RWPE2 (cell line): ENCODE measurements at regions not wholly inside any gene's neighbourhood (a gene's known extent, or its start where the extent isn't known, plus 50 kb on each side); places are given as distances from the start of the nearest gene placed in this dataset.

Source experiments
- ATAC-seq: fragments of 200-7000 bp; cut with Tn5 transposase; 3 replicates; pipeline ENCODE4 v1.9.1; 2021; ENCODE audit warnings: low read depth
- DNase-seq: peaks from one replicate; pipeline ENCODE4 v3.0.0-alpha.2; 2020; ENCODE audit warnings: low spot score
- H3K27ac ChIP-seq: fragments of 450-650 bp; 2 replicates; pipeline ENCODE4 v1.5.1; 2017; ENCODE audit warnings: mild to moderate bottlenecking; ENCODE audit not compliant: poor library complexity, severe bottlenecking
- H3K27me3 ChIP-seq: fragments of 250-450 bp; sonication (Bioruptor Pico); 2 replicates; pipeline ENCODE4 v1.5.1; 2021; ENCODE audit warnings: mild to moderate bottlenecking, moderate library complexity; ENCODE audit not compliant: insufficient read depth, poor library complexity, severe bottlenecking
- H3K36me3 ChIP-seq: fragments of 250-450 bp; sonication (Bioruptor Pico); 2 replicates; pipeline ENCODE4 v1.5.1; 2020; ENCODE audit warnings: low read depth, mild to moderate bottlenecking, moderate library complexity
- H3K4me1 ChIP-seq: fragments of 250-450 bp; sonication (Bioruptor Pico); 2 replicates; pipeline ENCODE4 v1.5.1; 2021; ENCODE audit warnings: mild to moderate bottlenecking, moderate library complexity; ENCODE audit not compliant: insufficient read depth, poor library complexity, severe bottlenecking
- H3K4me3 ChIP-seq: fragments of 250-450 bp; sonication (Bioruptor Pico); 2 replicates; pipeline ENCODE4 v1.5.1; 2021; ENCODE audit warnings: mild to moderate bottlenecking, moderate library complexity; ENCODE audit not compliant: severe bottlenecking
- H3K9me3 ChIP-seq: fragments of 250-450 bp; sonication (Bioruptor Pico); 2 replicates; pipeline ENCODE4 v1.5.1; 2021; ENCODE audit warnings: mild to moderate bottlenecking, moderate library complexity; ENCODE audit not compliant: severe bottlenecking
- TF ChIP-seq, protein P1 (sequence below): fragments of 450-650 bp; IDR thresholded peaks from one replicate; pipeline ENCODE4 v1.5.1; 2017; ENCODE audit warnings: mild to moderate bottlenecking, moderate library complexity; ENCODE audit not compliant: poor library complexity, severe bottlenecking

- no peak for ATAC-seq
- H3K27ac ChIP-seq: no peak overlapping the region
- no peaks in the 10 kb centered on the region for H3K36me3 ChIP-seq
- H3K4me1 ChIP-seq: no peaks in the 10 kb centered on the region
- no peaks in the 10 kb centered on the region for H3K27me3 ChIP-seq
- no peaks in the 10 kb centered on the region for H3K9me3 ChIP-seq
- no peak for DNase-seq
- TF ChIP-seq, protein P1, sequence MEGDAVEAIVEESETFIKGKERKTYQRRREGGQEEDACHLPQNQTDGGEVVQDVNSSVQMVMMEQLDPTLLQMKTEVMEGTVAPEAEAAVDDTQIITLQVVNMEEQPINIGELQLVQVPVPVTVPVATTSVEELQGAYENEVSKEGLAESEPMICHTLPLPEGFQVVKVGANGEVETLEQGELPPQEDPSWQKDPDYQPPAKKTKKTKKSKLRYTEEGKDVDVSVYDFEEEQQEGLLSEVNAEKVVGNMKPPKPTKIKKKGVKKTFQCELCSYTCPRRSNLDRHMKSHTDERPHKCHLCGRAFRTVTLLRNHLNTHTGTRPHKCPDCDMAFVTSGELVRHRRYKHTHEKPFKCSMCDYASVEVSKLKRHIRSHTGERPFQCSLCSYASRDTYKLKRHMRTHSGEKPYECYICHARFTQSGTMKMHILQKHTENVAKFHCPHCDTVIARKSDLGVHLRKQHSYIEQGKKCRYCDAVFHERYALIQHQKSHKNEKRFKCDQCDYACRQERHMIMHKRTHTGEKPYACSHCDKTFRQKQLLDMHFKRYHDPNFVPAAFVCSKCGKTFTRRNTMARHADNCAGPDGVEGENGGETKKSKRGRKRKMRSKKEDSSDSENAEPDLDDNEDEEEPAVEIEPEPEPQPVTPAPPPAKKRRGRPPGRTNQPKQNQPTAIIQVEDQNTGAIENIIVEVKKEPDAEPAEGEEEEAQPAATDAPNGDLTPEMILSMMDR: no peak
- H3K4me3 ChIP-seq: no peak overlapping the region
These were observed 863.7 kb upstream of the SOX9 start for GRCh38 chr17:71257096-71257495.

DNA sequence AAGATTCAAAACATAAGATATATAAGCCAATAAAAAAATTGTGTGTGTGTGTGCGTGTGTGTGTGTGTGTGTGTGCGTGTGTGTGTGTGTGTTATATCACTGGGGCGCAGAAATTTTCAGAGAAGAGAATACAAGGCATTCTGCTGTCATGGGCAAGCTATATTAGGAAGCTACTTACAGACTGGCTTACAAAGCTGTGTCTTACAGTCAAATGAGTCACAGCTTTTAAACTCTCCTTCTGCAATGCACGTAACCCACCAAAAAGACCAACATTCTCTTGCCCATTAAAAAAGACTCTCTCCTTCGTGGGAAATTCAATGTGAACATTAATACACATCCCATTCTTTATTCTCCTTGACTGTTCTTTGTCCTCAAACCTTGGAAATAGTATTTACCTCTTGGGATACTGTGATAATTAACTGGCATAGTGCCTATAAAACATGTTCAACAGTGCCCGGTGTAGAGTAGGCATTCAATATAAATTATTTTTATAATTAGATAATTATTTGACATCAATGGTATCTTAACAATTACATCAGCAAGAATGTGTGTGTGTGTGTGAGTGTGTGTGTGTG lies 860.4 kb upstream of the SOX9 start:
- no peaks in the 10 kb centered on the region for H3K27me3 ChIP-seq
- TF ChIP-seq, protein P1: no peak
- DNase-seq (no peak), ATAC-seq (no peak)
- H3K4me1 ChIP-seq: no peaks in the 10 kb centered on the region
- H3K27ac ChIP-seq: no peak overlapping the region
- H3K4me3 ChIP-seq: no peak overlapping the region
- no peaks in the 10 kb centered on the region for H3K36me3 ChIP-seq
- no peaks in the 10 kb centered on the region for H3K9me3 ChIP-seq

GRCh38 chr17:71262586-71262985 lies 858.2 kb upstream of the SOX9 start:
- Histone ChIP-seq H3K27ac (no peak overlapping the region), H3K4me1 (no peaks in the 10 kb centered on the region), H3K9me3 (no peaks in the 10 kb centered on the region), H3K36me3 (no peaks in the 10 kb centered on the region), H3K4me3 (no peak overlapping the region), H3K27me3 (no peaks in the 10 kb centered on the region)
- TF ChIP-seq, protein P1: no peak
- no peak for DNase-seq
- ATAC-seq: no peak

DNA sequence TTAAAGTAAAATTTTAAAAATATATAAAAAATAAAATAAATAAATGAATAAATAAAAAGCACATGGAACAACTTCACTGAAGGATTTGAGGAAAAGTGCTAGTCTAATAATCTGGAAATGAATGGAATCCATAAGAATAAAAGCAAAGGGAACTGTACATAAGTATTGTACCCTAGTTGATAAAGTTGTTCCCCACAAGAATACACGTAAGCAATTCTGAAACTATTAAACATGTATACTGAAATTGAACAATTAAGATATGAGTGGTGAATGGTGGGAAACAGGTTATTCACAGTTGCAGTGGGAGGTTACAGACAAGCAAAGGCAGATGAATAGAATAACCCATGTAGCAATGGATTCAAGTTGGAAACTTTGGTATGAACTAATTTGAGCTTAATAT lies 853.2 kb upstream of the SOX9 start:
- H3K4me3 ChIP-seq: no peak overlapping the region
- H3K27ac ChIP-seq: no peak overlapping the region
- H3K4me1 ChIP-seq: no peaks in the 10 kb centered on the region
- H3K9me3 ChIP-seq: no peaks in the 10 kb centered on the region
- TF ChIP-seq, protein P1: no peak
- ATAC-seq (no peak), DNase-seq (no peak)
- H3K27me3 ChIP-seq: no peaks in the 10 kb centered on the region
- H3K36me3 ChIP-seq: no peaks in the 10 kb centered on the region

DNA sequence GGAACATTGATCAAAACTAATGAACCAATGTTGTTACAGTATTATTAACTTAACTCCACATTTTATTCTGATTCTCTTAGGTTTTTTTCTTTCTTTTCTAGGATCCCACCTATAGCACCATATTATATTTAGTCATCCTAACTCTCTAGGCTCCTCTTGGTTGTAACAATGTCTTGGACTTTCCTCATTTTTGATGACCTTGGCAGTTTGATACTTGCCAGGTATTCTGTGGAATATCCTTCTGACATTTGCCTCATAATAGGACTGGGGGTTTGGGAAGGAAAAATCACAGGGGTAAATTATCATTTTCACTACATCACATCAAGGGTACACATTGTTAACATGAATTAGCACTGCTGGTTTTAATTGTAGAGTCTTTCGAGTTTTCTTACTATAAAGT lies 851.6 kb upstream of the SOX9 start:
- Histone ChIP-seq H3K9me3 (no peaks in the 10 kb centered on the region), H3K4me1 (no peaks in the 10 kb centered on the region), H3K27ac (no peak overlapping the region), H3K36me3 (no peaks in the 10 kb centered on the region), H3K4me3 (no peak overlapping the region), H3K27me3 (no peaks in the 10 kb centered on the region)
- TF ChIP-seq, protein P1: no peak
- no peak for ATAC-seq
- no peak for DNase-seq
